SK-N-MC (cell line): ENCODE measurements at regions not wholly inside any gene's neighbourhood (a gene's known extent, or its start where the extent isn't known, plus 50 kb on each side); places are given as distances from the start of the nearest gene placed in this dataset.
"Not testable (repeated sequence)": the region's sequence is repeated elsewhere in the genome, so short reads cannot be mapped to it uniquely, and the experiment has no call there.

ENCODE experiments used
- DNase-seq: peaks from one replicate; pipeline ENCODE4 v3.0.0-alpha.2; 2011; ENCODE audit warnings: low read depth, low spot score
- H3K27ac ChIP-seq: fragments of 200-600 bp; sonication (generic); 2 replicates; pipeline ENCODE4 v1.5.1; 2016; ENCODE audit warnings: mixed run types
- H3K36me3 ChIP-seq: fragments of 200-600 bp; sonication (generic); 2 replicates; pipeline ENCODE4 v1.6.1; 2017; ENCODE audit warnings: antibody characterized with exemption, low read length, mixed read lengths; ENCODE audit not compliant: insufficient read depth
- H3K4me3 ChIP-seq: fragments of 200-600 bp; sonication (generic); 2 replicates; pipeline ENCODE4 v1.5.1; 2016
- H3K9ac ChIP-seq: fragments of 200-600 bp; sonication (generic); 2 replicates; pipeline ENCODE4 v1.8.0; 2017; ENCODE audit warnings: mixed run types, mixed read lengths; ENCODE audit not compliant: insufficient read length
- H3K9me3 ChIP-seq: fragments of 200-600 bp; sonication (generic); 2 replicates; pipeline ENCODE4 v1.6.1; 2017; ENCODE audit warnings: low read depth, mild to moderate bottlenecking, antibody characterized with exemption, low read length, moderate library complexity, mixed read lengths
- EZH2 ChIP-seq: fragments of 200-600 bp; sonication (generic); IDR thresholded peaks from one replicate; pipeline ENCODE4 v1.6.1; 2017; ENCODE audit warnings: antibody characterized with exemption
- FOXP2 ChIP-seq: optimal IDR thresholded peaks from 2 replicates; pipeline ENCODE3; 2011; ENCODE audit warnings: mild to moderate bottlenecking, moderate library complexity; ENCODE audit not compliant: insufficient read depth; ENCODE audit errors: extremely low read length, control extremely low read depth
- POLR2AphosphoS5 ChIP-seq: IDR thresholded peaks from 2 replicates; pipeline ENCODE4 v1.6.1; 2012; ENCODE audit warnings: mild to moderate bottlenecking, low read depth, low read length, borderline replicate concordance

GRCh38 chr6:119431799-119432198 lies 82.2 kb upstream of the MAN1A1 start:
- H3K36me3 ChIP-seq, result no peaks in the 10 kb centered on the region
- H3K9me3 ChIP-seq, result no peaks in the 10 kb centered on the region
- H3K4me3 ChIP-seq, result no peak overlapping the region
- H3K27ac ChIP-seq, result no peak overlapping the region
- TF ChIP-seq POLR2AphosphoS5 (no peak), EZH2 (no peak), FOXP2 (no peak)
- no peak overlapping the region for H3K9ac ChIP-seq
- DNase-seq, result no peak

- H3K9me3 ChIP-seq, result no peaks in the 10 kb centered on the region
- DNase-seq, result no peak
- H3K27ac ChIP-seq, result no peak overlapping the region
- no peaks in the 10 kb centered on the region for H3K36me3 ChIP-seq
- H3K9ac ChIP-seq, result no peak overlapping the region
- H3K4me3 ChIP-seq, result no peak overlapping the region
- TF ChIP-seq POLR2AphosphoS5 (no peak), FOXP2 (no peak)
These were observed 81.2 kb upstream of the MAN1A1 start for GRCh38 chr6:119430805-119431204.

DNA sequence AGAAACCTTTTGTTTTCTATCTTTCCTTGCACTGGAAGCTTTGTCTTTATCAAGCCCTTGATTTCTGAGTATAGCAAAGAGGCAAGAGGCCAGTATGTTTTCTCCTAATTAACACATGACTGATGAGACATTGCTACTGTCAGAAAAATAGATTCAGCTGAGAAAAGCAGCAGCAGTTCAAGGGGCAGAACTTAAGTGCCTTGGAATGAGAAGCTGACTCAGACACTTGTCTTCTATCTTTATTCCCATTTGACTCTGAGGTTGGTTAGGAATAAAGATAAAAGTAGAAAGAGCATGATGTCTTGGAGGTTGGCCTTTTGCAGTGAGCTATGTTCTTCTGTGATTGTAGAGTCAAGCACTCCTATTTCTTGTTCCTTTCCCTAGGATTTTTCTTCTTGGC lies 79.1 kb upstream of the MAN1A1 start:
- no peaks in the 10 kb centered on the region for H3K36me3 ChIP-seq
- TF ChIP-seq POLR2AphosphoS5 (no peak), FOXP2 (no peak), EZH2 (no peak)
- DNase-seq, result no peak
- H3K9ac ChIP-seq, result no peak overlapping the region
- no peaks in the 10 kb centered on the region for H3K9me3 ChIP-seq
- H3K27ac ChIP-seq, result no peak overlapping the region
- H3K4me3 ChIP-seq, result no peak overlapping the region

DNA sequence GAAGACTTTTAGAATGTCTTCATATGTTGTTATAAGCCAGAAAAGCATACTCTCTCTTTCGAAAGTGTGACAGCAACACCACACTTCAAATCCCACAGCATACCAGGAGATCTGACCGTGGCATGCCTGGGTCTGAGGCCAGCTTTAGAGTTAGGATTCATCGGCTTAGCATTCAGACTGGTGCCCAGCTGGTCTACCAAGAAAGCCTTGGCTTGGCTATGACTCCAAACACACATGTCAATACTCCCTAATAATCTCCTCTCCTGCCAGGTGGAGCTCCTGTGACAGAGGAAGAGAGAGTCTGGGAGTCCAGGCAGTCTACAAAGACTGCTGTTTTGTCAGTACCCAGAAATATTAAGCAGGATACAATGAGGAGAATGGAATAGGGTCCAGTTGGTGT lies 77.1 kb upstream of the MAN1A1 start:
- no peaks in the 10 kb centered on the region for H3K36me3 ChIP-seq
- no peak overlapping the region for H3K27ac ChIP-seq
- H3K9me3 ChIP-seq, result no peaks in the 10 kb centered on the region
- DNase-seq, result no peak
- TF ChIP-seq EZH2 (no peak), POLR2AphosphoS5 (no peak), FOXP2 (no peak)
- H3K9ac ChIP-seq, result no peak overlapping the region
- H3K4me3 ChIP-seq, result no peak overlapping the region

GRCh38 chr6:119423996-119424395 lies 74.4 kb upstream of the MAN1A1 start:
- TF ChIP-seq FOXP2 (no peak), EZH2 (no peak), POLR2AphosphoS5 (no peak)
- Histone ChIP-seq H3K36me3 (no peaks in the 10 kb centered on the region), H3K4me3 (no peak overlapping the region), H3K27ac (no peak overlapping the region), H3K9ac (no peak overlapping the region), H3K9me3 (no peaks in the 10 kb centered on the region)
- DNase-seq, result no peak

GRCh38 chr6:119418084-119418483 lies 68.5 kb upstream of the MAN1A1 start:
- not testable (repeated sequence) for H3K36me3 ChIP-seq, DNase-seq, H3K9ac ChIP-seq, H3K4me3 ChIP-seq, H3K9me3 ChIP-seq, H3K27ac ChIP-seq

- H3K27ac ChIP-seq, result no peak overlapping the region
- no peak for TF ChIP-seq FOXP2
- TF ChIP-seq POLR2AphosphoS5, result no peak
- TF ChIP-seq EZH2, result no peak
- no peak overlapping the region for H3K9ac ChIP-seq
- no peak overlapping the region for H3K4me3 ChIP-seq
- no peaks in the 10 kb centered on the region for H3K9me3 ChIP-seq
- no peaks in the 10 kb centered on the region for H3K36me3 ChIP-seq
- no peak for DNase-seq
These were observed 57.6 kb upstream of the MAN1A1 start for GRCh38 chr6:119407156-119407555.

- not testable (repeated sequence) for H3K27ac ChIP-seq, H3K4me3 ChIP-seq, H3K36me3 ChIP-seq, H3K9me3 ChIP-seq, DNase-seq, H3K9ac ChIP-seq
These were observed 55.6 kb upstream of the MAN1A1 start for GRCh38 chr6:119405114-119405513.
